ENCODE measurements at regions not wholly inside any gene's neighbourhood (a gene's known extent, or its start where the extent isn't known, plus 50 kb on each side); places are given as distances from the start of the nearest gene placed in this dataset.
A peak's percentile ranks its signal among the peaks of the same experiment; 100 is the strongest.

GRCh38 chr21:27639286-27639685 is 672.4 kb upstream of the ADAMTS5 start:
- DNase-seq (ENCODE audit: low spot score), result no peak

GRCh38 chr21:27636656-27637055 is 669.8 kb upstream of the ADAMTS5 start:
- no peak for DNase-seq (ENCODE audit: low spot score)

- DNase-seq (ENCODE audit: low spot score), result no peak
Observed at GRCh38 chr21:27633631-27634030, 666.7 kb upstream of the ADAMTS5 start.

- no peak for DNase-seq (ENCODE audit: low spot score)
Observed at GRCh38 chr21:27631471-27631870, 664.6 kb upstream of the ADAMTS5 start.

GRCh38 chr21:27622631-27623030 is 655.7 kb upstream of the ADAMTS5 start:
- DNase-seq (ENCODE audit: low spot score), result no peak

GRCh38 chr21:27614231-27614630 is 647.3 kb upstream of the ADAMTS5 start:
- DNase-seq (ENCODE audit: low spot score), result no peak

GRCh38 chr21:27606422-27606821 is 639.5 kb upstream of the ADAMTS5 start:
- DNase-seq (ENCODE audit: low spot score), result no peak

- DNase-seq (ENCODE audit: low spot score), result no peak
Observed at GRCh38 chr21:27596196-27596595, 629.3 kb upstream of the ADAMTS5 start.

GRCh38 chr21:27595716-27596115 is 628.8 kb upstream of the ADAMTS5 start:
- no peak for DNase-seq (ENCODE audit: low spot score)

- peak; percentile 10 for DNase-seq (ENCODE audit: low spot score)
Observed at GRCh38 chr21:27590271-27590670, 623.4 kb upstream of the ADAMTS5 start.

GRCh38 chr21:27589781-27590180 is 622.9 kb upstream of the ADAMTS5 start:
- DNase-seq (ENCODE audit: low spot score), result no peak

- no peak for DNase-seq (ENCODE audit: low spot score)
Observed at GRCh38 chr21:27586986-27587385, 620.1 kb upstream of the ADAMTS5 start.

GRCh38 chr21:27586326-27586725 is 619.4 kb upstream of the ADAMTS5 start:
- DNase-seq (ENCODE audit: low spot score), result no peak

- no peak for DNase-seq (ENCODE audit: low spot score)
Observed at GRCh38 chr21:27584256-27584655, 617.4 kb upstream of the ADAMTS5 start.

GRCh38 chr21:27582948-27583430 is 616.1 kb upstream of the ADAMTS5 start:
- no peak for DNase-seq (ENCODE audit: low spot score)

GRCh38 chr21:27582246-27582947 is 615.5 kb upstream of the ADAMTS5 start:
- DNase-seq (ENCODE audit: low spot score), result no peak

GRCh38 chr21:27581168-27581567 is 614.3 kb upstream of the ADAMTS5 start:
- DNase-seq (ENCODE audit: low spot score), result no peak

- DNase-seq (ENCODE audit: low spot score), result no peak
Observed at GRCh38 chr21:27580276-27580675, 613.4 kb upstream of the ADAMTS5 start.

GRCh38 chr21:27578741-27579265 is 611.9 kb upstream of the ADAMTS5 start:
- DNase-seq (ENCODE audit: low spot score), result no peak

- DNase-seq (ENCODE audit: low spot score), result no peak
Observed at GRCh38 chr21:27572696-27573095, 605.8 kb upstream of the ADAMTS5 start.

GRCh38 chr21:27571706-27572105 is 604.8 kb upstream of the ADAMTS5 start:
- no peak for DNase-seq (ENCODE audit: low spot score)

- no peak for DNase-seq (ENCODE audit: low spot score)
Observed at GRCh38 chr21:27570306-27570868, 603.5 kb upstream of the ADAMTS5 start.

GRCh38 chr21:27569831-27570230 is 602.9 kb upstream of the ADAMTS5 start:
- DNase-seq (ENCODE audit: low spot score), result no peak

GRCh38 chr21:27569091-27569490 is 602.2 kb upstream of the ADAMTS5 start:
- DNase-seq (ENCODE audit: low spot score), result no peak
